GM12878 (cell line): ENCODE measurements at regions not wholly inside any gene's neighbourhood (a gene's known extent, or its start where the extent isn't known, plus 50 kb on each side); places are given as distances from the start of the nearest gene placed in this dataset.

ENCODE experiments used
- CBX3 ChIP-seq: fragments of 200-600 bp; sonication (generic); IDR thresholded peaks from 2 replicates; pipeline ENCODE4 v1.6.1; 2016; ENCODE audit warnings: low read depth, borderline replicate concordance
- FOXM1 ChIP-seq: IDR thresholded peaks from 2 replicates; pipeline ENCODE4 v1.6.1; 2012; ENCODE audit warnings: low read depth, mild to moderate bottlenecking, inconsistent platforms, low read length, moderate library complexity
- KDM1A ChIP-seq: fragments of 200-600 bp; sonication (generic); IDR thresholded peaks from 2 replicates; pipeline ENCODE4 v1.6.1; 2016; ENCODE audit warnings: borderline replicate concordance
- MYC ChIP-seq: IDR thresholded peaks from 2 replicates; pipeline ENCODE4 v1.6.1; 2011; ENCODE audit warnings: mild to moderate bottlenecking, low read length, moderate library complexity, inconsistent platforms; ENCODE audit not compliant: insufficient read depth, insufficient replicate concordance, insufficient read length, severe bottlenecking
- REST ChIP-seq: IDR thresholded peaks from 2 replicates; pipeline ENCODE4 v1.6.1; 2012; ENCODE audit warnings: mild to moderate bottlenecking, low read depth, low read length
- SP1 ChIP-seq: IDR thresholded peaks from one replicate; pipeline ENCODE4 v1.6.1; 2011; ENCODE audit warnings: low read depth, low read length
- ZNF687 ChIP-seq: fragments of 450-650 bp; IDR thresholded peaks from 2 replicates; pipeline ENCODE4 v1.6.1; 2017; ENCODE audit warnings: mild to moderate bottlenecking, moderate library complexity

- no peak for TF ChIP-seq KDM1A
- TF ChIP-seq REST = no peak
- TF ChIP-seq FOXM1 = no peak
- no peak for TF ChIP-seq ZNF687
- no peak for TF ChIP-seq MYC
- no peak for TF ChIP-seq SP1
- no peak for TF ChIP-seq CBX3
Observed at GRCh38 chr19:31947436-31948115, 397.8 kb upstream of the ZNF507 start.
